IMR-90 (cell line): ENCODE measurements at regions not wholly inside any gene's neighbourhood (a gene's known extent, or its start where the extent isn't known, plus 50 kb on each side); places are given as distances from the start of the nearest gene placed in this dataset.

Experiments used
- ATAC-seq: fragments of 200-7000 bp; cut with Tn5 transposase; 2 replicates; pipeline ENCODE4 v1.9.1; 2020; ENCODE audit warnings: low read depth, mild to moderate bottlenecking, moderate library complexity
- BruUV-seq: library from RNA; stranded (reverse); fragments of 400-500 nt; replicated peaks from 2 replicates; lab custom pipeline; 2021; lab: Mats Ljungman, UMichigan
- CTCF ChIA-PET: fragments of 300-600 bp; formaldehyde crosslinking; extraction: SDS; loops from one replicate; lab custom pipeline; 2021; ENCODE audit warnings: antibody characterized with exemption; lab: Yijun Ruan, JAX
- POLR2A ChIA-PET: fragments of 300-600 bp; sonication (Branson Sonifier 250); formaldehyde crosslinking; loops from one replicate; lab custom pipeline; 2022; ENCODE audit warnings: antibody characterized with exemption; ENCODE audit not compliant: unreplicated experiment; lab: Charles Lee
- DNase-seq: peaks from one replicate; pipeline ENCODE4 v3.0.0; 2013
- H2AFZ ChIP-seq: replicated peaks from 2 replicates; pipeline ENCODE3; 2013; ENCODE audit warnings: low read length, mild to moderate bottlenecking; ENCODE audit not compliant: poor library complexity
- H2AK5ac ChIP-seq: 2 replicates; pipeline ENCODE4 v1.6.1; 2013; ENCODE audit warnings: low read depth, low read length, inconsistent platforms
- H2AK9ac ChIP-seq: replicated peaks from 2 replicates; pipeline ENCODE3; 2013; ENCODE audit warnings: mild to moderate bottlenecking, low read depth, low read length, moderate library complexity; ENCODE audit not compliant: poor library complexity
- H2BK120ac ChIP-seq: 2 replicates; pipeline ENCODE4 v1.6.1; 2013; ENCODE audit warnings: low read depth, low read length, inconsistent platforms
- H2BK15ac ChIP-seq: 3 replicates; pipeline ENCODE4 v1.6.1; 2013; ENCODE audit warnings: low read depth, low read length, inconsistent platforms
- H2BK20ac ChIP-seq: 2 replicates; pipeline ENCODE4 v1.6.1; 2013; ENCODE audit warnings: low read depth, mild to moderate bottlenecking, inconsistent platforms, low read length, moderate library complexity
- H2BK5ac ChIP-seq: 2 replicates; pipeline ENCODE4 v1.6.1; 2013; ENCODE audit warnings: mild to moderate bottlenecking, low read depth, low read length, inconsistent platforms; ENCODE audit not compliant: poor library complexity, severe bottlenecking
- H3K14ac ChIP-seq: replicated peaks from 2 replicates; pipeline ENCODE4 v1.6.1; 2013; ENCODE audit warnings: low read depth, low read length, inconsistent platforms
- H3K18ac ChIP-seq: 2 replicates; pipeline ENCODE4 v1.6.1; 2013; ENCODE audit warnings: low read depth, low read length, control low read depth
- H3K23ac ChIP-seq: 2 replicates; pipeline ENCODE4 v1.6.1; 2013; ENCODE audit warnings: low read depth, low read length, inconsistent platforms
- H3K27ac ChIP-seq: 2 replicates; pipeline ENCODE4 v1.5.1; 2013; ENCODE audit warnings: mild to moderate bottlenecking, control low read depth, low read length; ENCODE audit not compliant: insufficient read depth
- H3K27me3 ChIP-seq: 2 replicates; pipeline ENCODE4 v1.6.1; 2013; ENCODE audit warnings: low read length; ENCODE audit not compliant: control insufficient read depth, insufficient read depth
- H3K36me3 ChIP-seq: 2 replicates; pipeline ENCODE4 v1.6.1; 2013; ENCODE audit warnings: low read length, mixed read lengths; ENCODE audit not compliant: control insufficient read depth, insufficient read depth
- H3K4ac ChIP-seq: 2 replicates; pipeline ENCODE4 v1.6.1; 2013; ENCODE audit warnings: low read depth, low read length, inconsistent platforms
- H3K4me1 ChIP-seq: 2 replicates; pipeline ENCODE4 v1.6.1; 2013; ENCODE audit warnings: low read length, mixed read lengths; ENCODE audit not compliant: control insufficient read depth, insufficient read depth
- H3K4me2 ChIP-seq: 2 replicates; pipeline ENCODE4 v1.6.1; 2013; ENCODE audit warnings: low read depth, mild to moderate bottlenecking, control low read depth, low read length, moderate library complexity
- H3K4me3 ChIP-seq: 2 replicates; pipeline ENCODE4 v1.5.1; 2013; ENCODE audit warnings: low read depth, mild to moderate bottlenecking, control low read depth, low read length, moderate library complexity; ENCODE audit not compliant: insufficient read depth
- H3K56ac ChIP-seq: 2 replicates; pipeline ENCODE4 v1.6.1; 2013; ENCODE audit warnings: low read length, inconsistent platforms; ENCODE audit not compliant: insufficient read depth; ENCODE audit errors: extremely low read depth
- H3K79me1 ChIP-seq, 2 experiments: 2 replicates each; pipeline ENCODE4 v1.6.1; 2013; ENCODE audit warnings: low read length in 2 of 2, inconsistent platforms in 1 of 2, low read depth in 1 of 2
- H3K9ac ChIP-seq: 2 replicates; pipeline ENCODE4 v1.6.1; 2013; ENCODE audit warnings: low read depth, low read length, control low read depth
- H3K9me1 ChIP-seq: 2 replicates; pipeline ENCODE4 v1.6.1; 2013; ENCODE audit warnings: low read length, inconsistent platforms; ENCODE audit not compliant: insufficient read depth
- H3K9me3 ChIP-seq: 2 replicates; pipeline ENCODE4 v1.6.1; 2013; ENCODE audit warnings: low read length; ENCODE audit not compliant: control insufficient read depth, insufficient read depth
- H4K20me1 ChIP-seq: 2 replicates; pipeline ENCODE4 v1.6.1; 2013; ENCODE audit warnings: low read length, inconsistent platforms; ENCODE audit not compliant: insufficient read depth
- H4K5ac ChIP-seq: 2 replicates; pipeline ENCODE4 v1.6.1; 2013; ENCODE audit warnings: mild to moderate bottlenecking, low read depth, low read length, control low read depth
- H4K8ac ChIP-seq, 2 experiments: 2 replicates each; pipeline ENCODE4 v1.6.1; 2013; ENCODE audit warnings: low read depth in 2 of 2, low read length in 2 of 2, control low read depth in 1 of 2, inconsistent platforms in 1 of 2
- H4K91ac ChIP-seq: 2 replicates; pipeline ENCODE4 v1.6.1; 2013; ENCODE audit warnings: low read depth, low read length, inconsistent platforms; ENCODE audit not compliant: insufficient read depth
- BHLHE40 ChIP-seq: fragments of 150-350 bp; IDR thresholded peaks from 2 replicates; pipeline ENCODE4 v1.6.1; 2016; ENCODE audit warnings: mild to moderate bottlenecking, low read depth, low read length
- RAD21 ChIP-seq: IDR thresholded peaks from 2 replicates; pipeline ENCODE4 v1.6.1; 2012; ENCODE audit warnings: low read length, improper control_type of control experiment
- USF2 ChIP-seq: fragments of 150-350 bp; IDR thresholded peaks from 2 replicates; pipeline ENCODE4 v1.6.1; 2017; ENCODE audit warnings: mild to moderate bottlenecking, antibody characterized with exemption, low read length, low read depth
- WGBS, 2 experiments: methylation state at CpG; one replicate each; pipeline versions ENCODE4 v1.1.5 to v1.1.7; 2013; ENCODE audit warnings: missing lambda C conversion rate in 2 of 2; ENCODE audit not compliant: insufficient read length in 1 of 2; ENCODE audit errors: extremely low coverage in 2 of 2; 5-methylcytosine and 5-hydroxymethylcytosine counted together
- dilution Hi-C: fragments of 300-500 bp; cut with HindIII; formaldehyde crosslinking; loops from one replicate; pipeline ENCODE4 v1.14.3; 2018; ENCODE audit warnings: low sequenced_read_pairs; ENCODE audit not compliant: unreplicated experiment
- in situ Hi-C: fragments of 300-500 bp; cut with MboI; formaldehyde crosslinking; loops from 3 replicates; pipeline ENCODE4 v1.14.3; 2019; ENCODE audit warnings: low sequenced_read_pairs, inconsistent platforms, mixed read lengths
- intact Hi-C: fragments of 100-400 bp; cut with micrococcal nuclease; formaldehyde crosslinking; loops from 2 replicates; pipeline ENCODE4 v1.10.0; 2022

- ATAC-seq (peak; percentile 94), DNase-seq (peak; percentile 85)
- peak overlapping the region; percentile 5; the same call in 1 of the 2 replicates for H3K27ac ChIP-seq
- H2BK15ac ChIP-seq = peak overlapping the region; percentile 25; the same call in 1 of the 3 replicates
- H3K18ac ChIP-seq = no peak overlapping the region
- H3K4me2 ChIP-seq = peak overlapping the region; percentile 74
- H3K9me1 ChIP-seq = peaks cover 12% of the 10 kb centered on the region
- in situ Hi-C loops = no loop called here
- H3K4me3 ChIP-seq = peak overlapping the region; percentile 11; the same call in 1 of the 2 replicates
- peak overlapping the region; percentile 64; the same call in 1 of the 2 replicates for H2BK120ac ChIP-seq
- H2BK20ac ChIP-seq = peak overlapping the region; percentile 50
- no TSS peak for BruUV-seq
- H2AK5ac ChIP-seq = no peak overlapping the region
- 32% methylated on average over 6 of the region's 15 CpGs; no CpG with 5 or more reads in 1 of the 2 experiments for WGBS, 2 experiments
- 0 out of 2 replicates have a peak overlapping the region, but pooled peaks have one; percentile 19 for H4K91ac ChIP-seq
- H3K4me1 ChIP-seq = peaks cover 12% of the 10 kb centered on the region
- H3K9me3 ChIP-seq = no peaks in the 10 kb centered on the region; the same call in 1 of the 2 replicates
- ChIA-PET POLR2A (interaction anchor here (0.5 to 0.7 kb wide), 2 partner anchors 16 to 750 kb away, joined by 3 read pairs; no protein-coding TSS in a partner anchor), CTCF (interaction anchor here (0.6 to 1.0 kb wide), 3 partner anchors 27 to 789 kb away, joined by 3 to 5 read pairs (median 3); no protein-coding TSS in a partner anchor)
- H3K4ac ChIP-seq = peak overlapping the region; percentile 65; the same call in 1 of the 2 replicates
- no peak overlapping the region for H3K56ac ChIP-seq
- peak overlapping the region; percentile 33 for H2AFZ ChIP-seq
- no peaks in the 10 kb centered on the region for H4K20me1 ChIP-seq
- H3K14ac ChIP-seq = peak overlapping the region; percentile 23; the same call in 1 of the 2 replicates
- no peak overlapping the region; the same call in 1 of the 2 replicates for H3K23ac ChIP-seq
- intact Hi-C loops = no loop called here
- no peak overlapping the region for H3K9ac ChIP-seq
- peak overlapping the region; percentile 35 for H2AK9ac ChIP-seq
- H4K5ac ChIP-seq = peak overlapping the region; percentile 2; the same call in 1 of the 2 replicates
- peak overlapping the region in 1 of 2 experiments; percentile 38; a peak in 1 of 4 replicates for H4K8ac ChIP-seq
- peak overlapping the region; percentile 58 for H2BK5ac ChIP-seq
- no peaks in the 10 kb centered on the region for H3K79me1 ChIP-seq
- no peaks in the 10 kb centered on the region for H3K27me3 ChIP-seq
- dilution Hi-C loops = no loop called here
- TF ChIP-seq BHLHE40 (no peak), RAD21 (no peak), USF2 (peak; percentile 38; the same call in 1 of the 2 replicates)
- no peaks in the 10 kb centered on the region; the same call in 1 of the 2 replicates for H3K36me3 ChIP-seq
These were observed 151.6 kb upstream of the GMDS start for GRCh38 chr6:2396846-2397630.
